ENCODE measurements at regions not wholly inside any gene's neighbourhood (a gene's known extent, or its start where the extent isn't known, plus 50 kb on each side); places are given as distances from the start of the nearest gene placed in this dataset.

GRCh38 chr7:22618528-22618927 lies 108.5 kb upstream of the IL6 start:
- TF ChIP-seq POLR2A (IDR thresholded peaks at IDR 0.05): no peak
- TF ChIP-seq, protein P1, sequence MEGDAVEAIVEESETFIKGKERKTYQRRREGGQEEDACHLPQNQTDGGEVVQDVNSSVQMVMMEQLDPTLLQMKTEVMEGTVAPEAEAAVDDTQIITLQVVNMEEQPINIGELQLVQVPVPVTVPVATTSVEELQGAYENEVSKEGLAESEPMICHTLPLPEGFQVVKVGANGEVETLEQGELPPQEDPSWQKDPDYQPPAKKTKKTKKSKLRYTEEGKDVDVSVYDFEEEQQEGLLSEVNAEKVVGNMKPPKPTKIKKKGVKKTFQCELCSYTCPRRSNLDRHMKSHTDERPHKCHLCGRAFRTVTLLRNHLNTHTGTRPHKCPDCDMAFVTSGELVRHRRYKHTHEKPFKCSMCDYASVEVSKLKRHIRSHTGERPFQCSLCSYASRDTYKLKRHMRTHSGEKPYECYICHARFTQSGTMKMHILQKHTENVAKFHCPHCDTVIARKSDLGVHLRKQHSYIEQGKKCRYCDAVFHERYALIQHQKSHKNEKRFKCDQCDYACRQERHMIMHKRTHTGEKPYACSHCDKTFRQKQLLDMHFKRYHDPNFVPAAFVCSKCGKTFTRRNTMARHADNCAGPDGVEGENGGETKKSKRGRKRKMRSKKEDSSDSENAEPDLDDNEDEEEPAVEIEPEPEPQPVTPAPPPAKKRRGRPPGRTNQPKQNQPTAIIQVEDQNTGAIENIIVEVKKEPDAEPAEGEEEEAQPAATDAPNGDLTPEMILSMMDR (IDR thresholded peaks at IDR 0.05 in 4 of 5, conservative IDR thresholded peaks at IDR 0.05 in 1 of 5): no peak

Data from gastrocnemius medialis (tissue), 4 donors.